Gastroesophageal sphincter (tissue), 4 donors: ENCODE measurements at regions not wholly inside any gene's neighbourhood (a gene's known extent, or its start where the extent isn't known, plus 50 kb on each side); places are given as distances from the start of the nearest gene placed in this dataset.

Experiments used
- ATAC-seq: fragments of 150-250 bp; one replicate; pipeline ENCODE4 v1.9.1; 2016; ENCODE audit warnings: mild to moderate bottlenecking, moderate library complexity
- H3K27ac ChIP-seq, 4 donors: fragments of 200-600 bp; sonication (generic) in 3 of 4; 1 replicate in 3 of 4; 2 replicates in 1 of 4; pipeline ENCODE4 v1.5.1; 2016 to 2019
- H3K27me3 ChIP-seq: fragments of 200-600 bp; sonication (generic); one replicate; pipeline ENCODE4 v1.5.1; 2019
- H3K36me3 ChIP-seq, 2 donors: fragments of 200-600 bp; sonication (generic); one replicate each; pipeline ENCODE4 v1.5.1; 2019; ENCODE audit warnings: control low read depth in 1 of 2
- H3K4me1 ChIP-seq, 3 donors: fragments of 200-600 bp; sonication (generic); 1 replicate in 2 of 3; 2 replicates in 1 of 3; pipeline ENCODE4 v1.5.1; 2016 to 2019; ENCODE audit warnings: control low read depth in 2 of 3
- H3K4me3 ChIP-seq, 2 donors: fragments of 200-600 bp; sonication (generic); one replicate each; pipeline ENCODE4 v1.5.1; 2019; ENCODE audit warnings: mild to moderate bottlenecking in 1 of 2, moderate library complexity in 1 of 2
- H3K9me3 ChIP-seq, 3 donors: fragments of 200-600 bp; sonication (generic); one replicate each; pipeline ENCODE4 v1.5.1; 2017 to 2019; ENCODE audit warnings: control low read depth in 2 of 3
- EP300 ChIP-seq: sonication (generic); formaldehyde crosslinking; IDR thresholded peaks from one replicate; pipeline ENCODE4 v1.6.1; 2017; ENCODE audit warnings: antibody characterized with exemption, mild to moderate bottlenecking
- POLR2A ChIP-seq, 2 donors: fragments of 450-650 bp; IDR thresholded peaks; one replicate each; pipeline ENCODE4 v1.6.1; 2017; ENCODE audit warnings: antibody characterized with exemption in 2 of 2, mild to moderate bottlenecking in 2 of 2, moderate library complexity in 1 of 2
- POLR2AphosphoS5 ChIP-seq: sonication (generic); formaldehyde crosslinking; IDR thresholded peaks from one replicate; pipeline ENCODE4 v1.6.1; 2017; ENCODE audit warnings: antibody characterized with exemption
- whole genome bisulfite sequencing, 2 donors: methylation state at CpG; one replicate each; pipeline ENCODE4 v1.1.5; 2018; ENCODE audit warnings: low coverage in 1 of 2; 5-methylcytosine and 5-hydroxymethylcytosine counted together
- TF ChIP-seq, protein P1 (sequence below), 4 experiments: fragments of 200-600 bp in 2 of 4; fragments of 450-650 bp in 2 of 4; sonication (generic) in 1 of 4; IDR thresholded peaks; one replicate each; pipeline ENCODE4 v1.5.1; 2017 to 2019; ENCODE audit warnings: antibody characterized with exemption in 4 of 4, mild to moderate bottlenecking in 2 of 4, moderate library complexity in 2 of 4

DNA sequence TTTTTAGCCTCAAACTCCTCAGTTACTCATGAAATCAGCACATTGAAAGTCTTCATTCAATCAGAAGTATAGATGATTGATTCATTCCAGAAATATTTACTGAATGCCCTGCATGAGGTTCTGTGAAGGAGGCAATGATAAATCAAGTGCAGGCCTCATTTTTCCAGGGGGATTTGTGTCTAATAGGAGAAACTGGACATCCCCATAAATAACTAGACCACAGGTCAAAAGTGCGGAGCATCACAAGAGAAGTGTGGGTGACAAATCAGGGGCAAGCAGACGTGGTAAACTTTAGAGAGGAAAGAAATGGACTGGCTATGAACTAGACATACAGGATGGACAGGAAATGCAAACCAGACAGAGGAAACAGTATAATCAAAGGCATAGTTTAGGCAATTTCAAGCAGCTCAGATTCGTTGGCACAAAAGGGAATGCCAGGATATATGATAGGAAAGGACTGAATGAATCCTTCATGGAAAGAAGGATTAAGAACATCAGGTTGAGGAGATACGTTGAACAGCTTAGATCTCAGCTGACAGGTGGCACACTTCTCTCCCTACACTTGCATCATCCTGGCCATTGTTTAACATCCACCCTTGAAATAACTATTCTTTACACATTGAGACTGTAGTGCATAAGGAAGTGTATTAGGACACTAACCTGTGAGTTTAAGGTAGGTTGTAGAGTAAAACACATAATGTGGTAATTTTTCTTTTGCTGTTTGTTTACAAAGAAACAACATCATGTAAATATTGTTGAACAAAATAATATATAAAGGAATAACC lies 69.6 kb upstream of the RASGEF1B start:
- TF ChIP-seq, protein P1, sequence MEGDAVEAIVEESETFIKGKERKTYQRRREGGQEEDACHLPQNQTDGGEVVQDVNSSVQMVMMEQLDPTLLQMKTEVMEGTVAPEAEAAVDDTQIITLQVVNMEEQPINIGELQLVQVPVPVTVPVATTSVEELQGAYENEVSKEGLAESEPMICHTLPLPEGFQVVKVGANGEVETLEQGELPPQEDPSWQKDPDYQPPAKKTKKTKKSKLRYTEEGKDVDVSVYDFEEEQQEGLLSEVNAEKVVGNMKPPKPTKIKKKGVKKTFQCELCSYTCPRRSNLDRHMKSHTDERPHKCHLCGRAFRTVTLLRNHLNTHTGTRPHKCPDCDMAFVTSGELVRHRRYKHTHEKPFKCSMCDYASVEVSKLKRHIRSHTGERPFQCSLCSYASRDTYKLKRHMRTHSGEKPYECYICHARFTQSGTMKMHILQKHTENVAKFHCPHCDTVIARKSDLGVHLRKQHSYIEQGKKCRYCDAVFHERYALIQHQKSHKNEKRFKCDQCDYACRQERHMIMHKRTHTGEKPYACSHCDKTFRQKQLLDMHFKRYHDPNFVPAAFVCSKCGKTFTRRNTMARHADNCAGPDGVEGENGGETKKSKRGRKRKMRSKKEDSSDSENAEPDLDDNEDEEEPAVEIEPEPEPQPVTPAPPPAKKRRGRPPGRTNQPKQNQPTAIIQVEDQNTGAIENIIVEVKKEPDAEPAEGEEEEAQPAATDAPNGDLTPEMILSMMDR (IDR thresholded peaks at IDR 0.05), result no peak
- TF ChIP-seq POLR2AphosphoS5 (no peak), POLR2A (IDR thresholded peaks at IDR 0.05) (no peak), EP300 (no peak)
- WGBS, 2 donors, result 30 to 55% methylated on average over 3 to 4 of the region's 4 CpGs
- ATAC-seq, result no peak
- Histone ChIP-seq H3K4me1 (no peaks in the 10 kb centered on the region), H3K4me3 (no peak overlapping the region), H3K27ac (no peak overlapping the region), H3K9me3 (peaks cover 0 to 7% (median 0%) of the 10 kb centered on the region in 3 donors), H3K36me3 (no peaks in the 10 kb centered on the region), H3K27me3 (no peaks in the 10 kb centered on the region)

- Histone ChIP-seq H3K4me1 (no peaks in the 10 kb centered on the region), H3K27me3 (no peaks in the 10 kb centered on the region), H3K9me3 (peaks cover 0 to 7% (median 0%) of the 10 kb centered on the region in 3 donors), H3K4me3 (no peak overlapping the region), H3K36me3 (no peaks in the 10 kb centered on the region), H3K27ac (no peak overlapping the region)
- ATAC-seq, result no peak
- TF ChIP-seq POLR2A (IDR thresholded peaks at IDR 0.05), result no peak
- TF ChIP-seq EP300, result no peak
- TF ChIP-seq, protein P1 (IDR thresholded peaks at IDR 0.05), result no peak
- no peak for TF ChIP-seq POLR2AphosphoS5
- WGBS, 2 donors, result 54 to 69% methylated on average over 5 to 6 of the region's 6 CpGs
These were observed 67.2 kb upstream of the RASGEF1B start for GRCh38 chr4:81538716-81539427.

DNA sequence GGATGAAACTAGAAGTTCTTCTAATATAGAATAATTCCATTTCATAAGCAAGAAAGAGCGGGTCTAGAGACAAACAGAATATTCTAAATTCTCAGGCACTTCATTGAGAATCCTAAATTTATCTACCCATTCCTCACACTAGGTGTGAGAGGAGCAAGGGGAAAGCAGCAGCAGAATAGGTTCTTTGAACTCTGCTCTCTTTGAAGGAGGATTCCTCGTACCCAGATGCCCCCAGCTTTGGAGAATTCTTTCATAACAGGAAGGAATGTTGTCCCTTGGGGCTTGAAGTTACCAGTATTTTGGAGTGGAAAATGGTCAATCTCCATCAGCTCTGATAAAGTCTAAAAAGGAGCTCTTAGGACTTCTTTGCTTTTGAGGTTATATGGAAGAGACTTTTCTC lies 59.7 kb upstream of the RASGEF1B start:
- ATAC-seq, result no peak
- peaks cover 0 to 7% (median 0%) of the 10 kb centered on the region in 3 donors for H3K9me3 ChIP-seq
- no peaks in the 10 kb centered on the region for H3K27me3 ChIP-seq
- no peak overlapping the region for H3K4me3 ChIP-seq
- no peak for TF ChIP-seq EP300
- TF ChIP-seq, protein P1 (IDR thresholded peaks at IDR 0.05), result no peak
- no peak for TF ChIP-seq POLR2A (IDR thresholded peaks at IDR 0.05)
- TF ChIP-seq POLR2AphosphoS5, result no peak
- no peak overlapping the region for H3K27ac ChIP-seq
- H3K36me3 ChIP-seq, result no peaks in the 10 kb centered on the region
- no peaks in the 10 kb centered on the region for H3K4me1 ChIP-seq
- WGBS, 2 donors, result 59 to 64% methylated on average over 2 of the region's 2 CpGs

DNA sequence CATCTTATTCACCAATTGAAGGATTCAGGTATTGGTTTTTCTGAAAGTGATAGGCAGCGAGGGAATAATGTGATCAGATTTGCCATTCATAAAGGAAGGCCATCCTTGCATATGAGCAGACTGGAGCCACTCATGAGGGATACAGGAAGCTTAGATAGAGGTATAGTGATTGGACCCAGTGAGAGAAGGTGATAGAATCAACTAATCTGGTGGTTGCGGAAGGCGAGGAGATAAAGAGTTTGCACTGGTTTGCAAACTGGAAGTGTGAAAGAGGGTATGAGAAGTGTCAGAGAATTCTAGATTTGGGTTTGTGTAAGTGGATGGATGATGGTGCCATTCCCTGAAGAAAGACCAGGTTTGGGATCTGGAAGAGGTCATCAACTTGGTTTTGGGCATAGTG lies 57.3 kb upstream of the RASGEF1B start:
- no peak for ATAC-seq
- H3K9me3 ChIP-seq, result peaks cover 0 to 7% (median 0%) of the 10 kb centered on the region in 3 donors
- H3K27ac ChIP-seq, result no peak overlapping the region
- no peaks in the 10 kb centered on the region for H3K36me3 ChIP-seq
- H3K27me3 ChIP-seq, result no peaks in the 10 kb centered on the region
- 96 to 100% methylated on average over 3 of the region's 3 CpGs for WGBS, 2 donors
- no peaks in the 10 kb centered on the region for H3K4me1 ChIP-seq
- TF ChIP-seq POLR2AphosphoS5 (no peak), POLR2A (IDR thresholded peaks at IDR 0.05) (no peak), EP300 (no peak)
- TF ChIP-seq, protein P1 (IDR thresholded peaks at IDR 0.05), result no peak
- H3K4me3 ChIP-seq, result no peak overlapping the region
